Lower lobe of right lung (tissue), 2 donors: ENCODE measurements at regions not wholly inside any gene's neighbourhood (a gene's known extent, or its start where the extent isn't known, plus 50 kb on each side); places are given as distances from the start of the nearest gene placed in this dataset.

Experiments
- ATAC-seq, 2 donors: fragments of 200-7000 bp; cut with Tn5 transposase; one replicate each; pipeline ENCODE4 v1.9.1; 2020 to 2022; ENCODE audit warnings: mild to moderate bottlenecking in 2 of 2, moderate library complexity in 2 of 2
- DNase-seq: peaks from one replicate; pipeline ENCODE4 v3.0.0-alpha.2; 2020
- H3K27ac ChIP-seq: fragments of 200-600 bp; one replicate; pipeline ENCODE4 v1.8.0; 2022
- H3K27me3 ChIP-seq: fragments of 200-600 bp; one replicate; pipeline ENCODE4 v1.8.0; 2022; ENCODE audit warnings: low read depth
- H3K36me3 ChIP-seq: fragments of 200-600 bp; one replicate; pipeline ENCODE4 v1.8.0; 2022; ENCODE audit warnings: mild to moderate bottlenecking
- H3K4me1 ChIP-seq: fragments of 200-600 bp; one replicate; pipeline ENCODE4 v1.8.0; 2022
- H3K4me3 ChIP-seq: fragments of 200-600 bp; one replicate; pipeline ENCODE4 v1.8.0; 2022; ENCODE audit warnings: mild to moderate bottlenecking
- H3K9me3 ChIP-seq: fragments of 200-600 bp; one replicate; pipeline ENCODE4 v1.8.0; 2022
- intact Hi-C: fragments of 100-400 bp; cut with DNase I; formaldehyde crosslinking; loops from one replicate; pipeline ENCODE4 v1.11.0; 2022
- TF ChIP-seq, protein P1 (sequence below): fragments of 200-600 bp; IDR thresholded peaks from one replicate; pipeline ENCODE4 v1.8.0; 2022; ENCODE audit warnings: antibody characterized with exemption, mild to moderate bottlenecking
- donor health status: DM: no; HTN: yes; CAD: no; lungs with severe emphysema.

DNA sequence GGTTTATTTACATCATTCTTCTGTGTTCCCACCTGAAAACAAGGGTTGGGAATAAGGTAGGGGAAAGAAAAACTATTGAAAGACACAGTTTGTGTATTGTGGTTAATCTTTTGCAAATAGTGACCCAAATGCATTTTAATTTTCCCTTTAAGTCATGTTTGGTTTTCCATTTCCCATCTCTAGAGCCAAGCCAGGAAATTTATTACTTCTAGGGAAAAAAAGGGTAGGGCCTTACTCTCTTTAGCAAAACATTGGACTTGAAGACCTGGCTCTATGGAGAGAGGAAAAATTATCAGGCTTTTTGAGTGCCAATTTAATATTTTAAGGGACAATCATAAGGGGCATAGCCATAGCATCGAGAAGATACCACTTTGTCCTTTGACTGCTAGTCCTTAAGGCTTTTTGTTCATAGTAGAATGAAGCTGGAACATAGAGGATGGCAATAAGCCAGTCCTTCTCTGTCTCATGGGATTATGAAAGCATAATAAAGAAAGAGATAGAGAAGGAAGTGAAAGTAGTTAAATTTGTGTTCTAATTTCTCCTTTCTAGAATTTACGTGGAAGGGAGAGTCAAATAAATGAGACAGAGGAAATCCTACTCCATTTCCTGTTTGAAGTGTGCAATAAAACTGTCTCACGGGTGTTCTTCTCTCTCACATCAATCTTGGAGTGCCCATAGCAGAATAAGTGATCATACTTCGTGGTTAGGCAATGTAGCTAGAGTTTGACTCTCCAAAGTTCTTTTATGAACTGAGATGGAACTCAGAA lies 50.9 kb upstream of the PPFIA2 start:
- no peaks in the 10 kb centered on the region for H3K27me3 ChIP-seq
- ATAC-seq = peak; percentile 65 to 72
- H3K27ac ChIP-seq = no peak overlapping the region
- no peak for DNase-seq
- no peaks in the 10 kb centered on the region for H3K36me3 ChIP-seq
- no peaks in the 10 kb centered on the region for H3K4me1 ChIP-seq
- no peak overlapping the region for H3K4me3 ChIP-seq
- no peaks in the 10 kb centered on the region for H3K9me3 ChIP-seq
- TF ChIP-seq, protein P1, sequence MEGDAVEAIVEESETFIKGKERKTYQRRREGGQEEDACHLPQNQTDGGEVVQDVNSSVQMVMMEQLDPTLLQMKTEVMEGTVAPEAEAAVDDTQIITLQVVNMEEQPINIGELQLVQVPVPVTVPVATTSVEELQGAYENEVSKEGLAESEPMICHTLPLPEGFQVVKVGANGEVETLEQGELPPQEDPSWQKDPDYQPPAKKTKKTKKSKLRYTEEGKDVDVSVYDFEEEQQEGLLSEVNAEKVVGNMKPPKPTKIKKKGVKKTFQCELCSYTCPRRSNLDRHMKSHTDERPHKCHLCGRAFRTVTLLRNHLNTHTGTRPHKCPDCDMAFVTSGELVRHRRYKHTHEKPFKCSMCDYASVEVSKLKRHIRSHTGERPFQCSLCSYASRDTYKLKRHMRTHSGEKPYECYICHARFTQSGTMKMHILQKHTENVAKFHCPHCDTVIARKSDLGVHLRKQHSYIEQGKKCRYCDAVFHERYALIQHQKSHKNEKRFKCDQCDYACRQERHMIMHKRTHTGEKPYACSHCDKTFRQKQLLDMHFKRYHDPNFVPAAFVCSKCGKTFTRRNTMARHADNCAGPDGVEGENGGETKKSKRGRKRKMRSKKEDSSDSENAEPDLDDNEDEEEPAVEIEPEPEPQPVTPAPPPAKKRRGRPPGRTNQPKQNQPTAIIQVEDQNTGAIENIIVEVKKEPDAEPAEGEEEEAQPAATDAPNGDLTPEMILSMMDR = no peak
- intact Hi-C loops = no loop called here

DNA sequence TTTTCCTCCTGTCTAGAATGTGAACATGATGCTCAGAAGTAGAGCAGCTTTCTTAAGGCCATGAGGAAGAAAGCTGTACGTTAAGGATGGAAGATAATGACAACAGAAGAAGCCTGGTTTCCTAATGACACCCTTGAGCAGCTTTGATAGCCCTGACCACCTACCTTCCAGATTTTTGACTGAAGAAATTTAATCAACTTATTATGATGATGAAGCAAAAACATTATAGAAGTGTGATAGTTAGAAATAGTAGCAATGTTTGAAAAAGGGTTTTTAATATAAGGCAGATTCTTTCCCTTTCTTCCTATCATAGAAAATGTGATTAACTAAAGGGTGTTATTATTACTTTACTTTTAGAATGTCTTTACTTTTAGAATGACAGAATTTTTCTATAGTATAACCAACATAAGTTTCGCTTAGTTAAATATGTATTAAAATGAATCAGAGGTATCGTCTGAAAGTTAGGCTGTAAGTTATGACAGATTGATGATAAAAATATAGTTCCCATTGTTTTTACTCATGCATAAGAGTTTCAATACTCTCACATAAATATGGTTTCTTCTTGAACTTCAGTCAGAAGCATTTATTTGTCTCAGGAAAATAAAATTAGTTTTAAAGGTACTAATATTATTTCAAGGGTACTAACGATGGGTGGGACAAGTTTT lies 50.1 kb upstream of the PPFIA2 start:
- intact Hi-C loops = no loop called here
- TF ChIP-seq, protein P1 = no peak
- DNase-seq (no peak), ATAC-seq (no peak)
- no peaks in the 10 kb centered on the region for H3K27me3 ChIP-seq
- H3K36me3 ChIP-seq = no peaks in the 10 kb centered on the region
- no peaks in the 10 kb centered on the region for H3K4me1 ChIP-seq
- no peaks in the 10 kb centered on the region for H3K9me3 ChIP-seq
- no peak overlapping the region for H3K4me3 ChIP-seq
- H3K27ac ChIP-seq = no peak overlapping the region
